ENCODE measurements at regions not wholly inside any gene's neighbourhood (a gene's known extent, or its start where the extent isn't known, plus 50 kb on each side); places are given as distances from the start of the nearest gene placed in this dataset.

GRCh38 chr5:61680247-61680646 is 348.2 kb downstream of the ZSWIM6 start (continued):
- no peak for TF ChIP-seq REST (IDR thresholded peaks at IDR 0.05)
- no peak for TF ChIP-seq ZFP36 (IDR thresholded peaks at IDR 0.05; ENCODE audit: borderline replicate concordance, partially characterized antibody)
- TF ChIP-seq CBX8 (IDR thresholded peaks at IDR 0.05): no peak
- TF ChIP-seq ESRRA (IDR thresholded peaks at IDR 0.05; ENCODE audit: borderline replicate concordance, low read length): no peak

- H3K4me3 ChIP-seq: no peak overlapping the region
- TF ChIP-seq CHD4 (IDR thresholded peaks at IDR 0.05; ENCODE audit: borderline replicate concordance): no peak
- TF ChIP-seq MAX (IDR thresholded peaks at IDR 0.05): no peak
- TF ChIP-seq RAD21 (conservative IDR thresholded peaks at IDR 0.05 in 1 of 2, IDR thresholded peaks at IDR 0.05 in 1 of 2): no peak
- no peak for TF ChIP-seq HES2 (IDR thresholded peaks at IDR 0.05)
- no peak for TF ChIP-seq REST (IDR thresholded peaks at IDR 0.05)
- no peak for TF ChIP-seq PHF8 (IDR thresholded peaks at IDR 0.05; ENCODE audit: borderline replicate concordance, low read depth)
- TF ChIP-seq ZFP36 (IDR thresholded peaks at IDR 0.05; ENCODE audit: borderline replicate concordance, partially characterized antibody): no peak
- no peak for TF ChIP-seq MAFK (IDR thresholded peaks at IDR 0.05; ENCODE audit: partially characterized antibody)
- TF ChIP-seq CBX8 (IDR thresholded peaks at IDR 0.05): no peak
- no peak for TF ChIP-seq SREBF2 (IDR thresholded peaks at IDR 0.05)
- no peak for TF ChIP-seq POLR2AphosphoS2 (conservative IDR thresholded peaks at IDR 0.05; ENCODE audit: low read length)
- TF ChIP-seq RNF2 (IDR thresholded peaks at IDR 0.05; ENCODE audit: borderline replicate concordance, low read depth): no peak
- no peak for TF ChIP-seq EHMT2 (IDR thresholded peaks at IDR 0.05; ENCODE audit: low read depth)
- TF ChIP-seq ZSCAN20 (CRISPR knock-in tag; IDR thresholded peaks at IDR 0.05): no peak
- 39% methylated on average over 5 of the region's 5 CpGs for WGBS (ENCODE audit: missing lambda C conversion rate)
- ChIA-PET CTCF (interaction anchor here (1.9 to 2.6 kb wide), 2 partner anchors 12 to 25 kb away, joined by 6 to 13 read pairs; no protein-coding TSS in a partner anchor), POLR2A (no interaction called here)
- ATAC-seq (no peak), FAIRE-seq (no peak), DNase-seq (ENCODE audit: low read depth in 1 of 2, low spot score in 1 of 2) (no peak)
- no peak overlapping the region for H3K27ac ChIP-seq
- no peaks in the 10 kb centered on the region for H3K9me3 ChIP-seq
- H3K4me2 ChIP-seq: no peak overlapping the region
- no peaks in the 10 kb centered on the region for H3K4me1 ChIP-seq
These were observed 351.1 kb downstream of the ZSWIM6 start for GRCh38 chr5:61683148-61683547.

- ChIA-PET POLR2A (no interaction called here), CTCF (interaction anchor here (1.9 kb wide), 1 partner anchor 26 kb away, joined by 13 read pairs; no protein-coding TSS in a partner anchor)
- DNase-seq (ENCODE audit: low read depth in 1 of 2, low spot score in 1 of 2): no peak
- no peak for ATAC-seq
- Histone ChIP-seq H3K4me2 (no peak overlapping the region), H3K4me3 (no peak overlapping the region), H3K27ac (no peak overlapping the region), H3K9me3 (no peaks in the 10 kb centered on the region), H3K4me1 (no peaks in the 10 kb centered on the region)
- FAIRE-seq: no peak
- TF ChIP-seq ZC3H11A (IDR thresholded peaks at IDR 0.05): no peak
- TF ChIP-seq BCL3 (IDR thresholded peaks at IDR 0.05): no peak
- 60% methylated on average over 1 of the region's 2 CpGs for WGBS (ENCODE audit: missing lambda C conversion rate)
These were observed 351.9 kb downstream of the ZSWIM6 start for GRCh38 chr5:61683926-61684325.
